DND-41 (cell line): ENCODE measurements at regions not wholly inside any gene's neighbourhood (a gene's known extent, or its start where the extent isn't known, plus 50 kb on each side); places are given as distances from the start of the nearest gene placed in this dataset.

ENCODE experiments used
- CTCF ChIP-seq: IDR thresholded peaks from 2 replicates; pipeline ENCODE4 v1.5.1; 2012; ENCODE audit warnings: borderline replicate concordance, low read length, moderate library complexity, mild to moderate bottlenecking; ENCODE audit not compliant: poor library complexity, severe bottlenecking; ENCODE audit errors: extremely low read depth
- EZH2 ChIP-seq: IDR thresholded peaks from 3 replicates; pipeline ENCODE4 v1.6.1; 2012; ENCODE audit warnings: borderline replicate concordance, low read depth, mild to moderate bottlenecking, moderate library complexity, low read length, inconsistent platforms; ENCODE audit not compliant: severe bottlenecking

- TF ChIP-seq CTCF (no peak), EZH2 (no peak)
Measured at GRCh38 chr4:187118166-187118565, 394.5 kb upstream of the FAT1 start.
